AG04450 (cell line): ENCODE measurements at regions not wholly inside any gene's neighbourhood (a gene's known extent, or its start where the extent isn't known, plus 50 kb on each side); places are given as distances from the start of the nearest gene placed in this dataset.

Experiments
- CTCF ChIA-PET: fragments of 300-600, 350-600 bp; formaldehyde crosslinking; extraction: SDS; loops from one replicate; lab custom pipeline; 2022; ENCODE audit warnings: antibody characterized with exemption, inconsistent platforms; lab: Charles Lee
- POLR2A ChIA-PET: fragments of 350-600 bp; formaldehyde crosslinking; extraction: SDS; loops from one replicate; lab custom pipeline; 2021; ENCODE audit warnings: antibody characterized with exemption, inconsistent platforms; lab: Yijun Ruan, JAX
- DNase-seq: peaks from one replicate; pipeline ENCODE4 v3.0.0-alpha.2; 2011; ENCODE audit warnings: low read depth, low spot score
- H3K27ac ChIP-seq: one replicate; pipeline ENCODE4 v1.5.1; 2012; ENCODE audit warnings: low read depth, low read length, control low read depth
- H3K27me3 ChIP-seq: one replicate; pipeline ENCODE4 v1.6.0; 2012; ENCODE audit warnings: low read length; ENCODE audit not compliant: control insufficient read depth, insufficient read depth
- H3K4me3 ChIP-seq: 2 replicates; pipeline ENCODE4 v1.5.1; 2011; ENCODE audit warnings: mild to moderate bottlenecking, low read depth, low read length, control low read depth
- H3K9me3 ChIP-seq: 2 replicates; pipeline ENCODE4 v1.5.1; 2012; ENCODE audit warnings: low read length; ENCODE audit not compliant: control insufficient read depth, insufficient read depth
- CTCF ChIP-seq: IDR thresholded peaks from 2 replicates; pipeline ENCODE4 v1.5.1; 2011; ENCODE audit warnings: low read depth, low read length, control low read depth, inconsistent platforms

GRCh38 chr2:6064757-6065156 is 372.6 kb downstream of the SOX11 start:
- H3K27me3 ChIP-seq: no peaks in the 10 kb centered on the region
- H3K4me3 ChIP-seq: no peak overlapping the region
- no peak for TF ChIP-seq CTCF
- no peaks in the 10 kb centered on the region for H3K9me3 ChIP-seq
- no peak for DNase-seq
- POLR2A ChIA-PET: no interaction called here
- no peak overlapping the region for H3K27ac ChIP-seq
- CTCF ChIA-PET: no interaction called here

- DNase-seq: no peak
- H3K27ac ChIP-seq: no peak overlapping the region
- ChIA-PET POLR2A (no interaction called here), CTCF (no interaction called here)
- H3K27me3 ChIP-seq: no peaks in the 10 kb centered on the region
- no peaks in the 10 kb centered on the region for H3K9me3 ChIP-seq
- TF ChIP-seq CTCF: no peak
- H3K4me3 ChIP-seq: no peak overlapping the region
These were observed 373.5 kb downstream of the SOX11 start for GRCh38 chr2:6065703-6066102.

GRCh38 chr2:6067089-6067488 is 374.9 kb downstream of the SOX11 start:
- ChIA-PET CTCF (no interaction called here), POLR2A (no interaction called here)
- Histone ChIP-seq H3K4me3 (no peak overlapping the region), H3K9me3 (no peaks in the 10 kb centered on the region), H3K27ac (no peak overlapping the region), H3K27me3 (no peaks in the 10 kb centered on the region)
- DNase-seq: no peak
- TF ChIP-seq CTCF: no peak

- Histone ChIP-seq H3K27me3 (no peaks in the 10 kb centered on the region), H3K4me3 (no peak overlapping the region), H3K9me3 (no peaks in the 10 kb centered on the region), H3K27ac (no peak overlapping the region)
- no peak for DNase-seq
- ChIA-PET POLR2A (no interaction called here), CTCF (no interaction called here)
- no peak for TF ChIP-seq CTCF
These were observed 375.6 kb downstream of the SOX11 start for GRCh38 chr2:6067806-6068205.

- ChIA-PET POLR2A (no interaction called here), CTCF (no interaction called here)
- Histone ChIP-seq H3K4me3 (no peak overlapping the region), H3K27ac (no peak overlapping the region), H3K27me3 (no peaks in the 10 kb centered on the region), H3K9me3 (no peaks in the 10 kb centered on the region)
- TF ChIP-seq CTCF: no peak
- DNase-seq: no peak
These were observed 376.2 kb downstream of the SOX11 start for GRCh38 chr2:6068429-6068828.
